Chondrocyte (in vitro differentiated cells): ENCODE measurements at regions not wholly inside any gene's neighbourhood (a gene's known extent, or its start where the extent isn't known, plus 50 kb on each side); places are given as distances from the start of the nearest gene placed in this dataset.

Experiments
- DNase-seq: peaks from one replicate; pipeline ENCODE4 v3.0.0; 2021; ENCODE audit warnings: mixed read lengths, low spot score
- H3K27ac Mint-ChIP-seq: one replicate; pipeline ENCODE4 v1.8.0; 2021; ENCODE audit warnings: mild to moderate bottlenecking, moderate library complexity, mixed read lengths; ENCODE audit not compliant: unreplicated experiment
- H3K27me3 Mint-ChIP-seq: 2 replicates; pipeline ENCODE4 v1.8.0; 2021; ENCODE audit warnings: low read depth, mixed read lengths
- H3K36me3 Mint-ChIP-seq: 2 replicates; pipeline ENCODE4 v1.8.0; 2021; ENCODE audit warnings: low read depth, mixed read lengths
- H3K4me1 Mint-ChIP-seq: 2 replicates; pipeline ENCODE4 v1.8.0; 2021; ENCODE audit warnings: low read depth, mild to moderate bottlenecking, mixed read lengths
- H3K4me3 Mint-ChIP-seq: one replicate; pipeline ENCODE4 v1.8.0; 2021; ENCODE audit warnings: mild to moderate bottlenecking, moderate library complexity, mixed read lengths; ENCODE audit not compliant: unreplicated experiment
- H3K9me3 Mint-ChIP-seq: 2 replicates; pipeline ENCODE4 v1.8.0; 2021; ENCODE audit warnings: low read depth, mixed read lengths
- TF ChIP-seq, protein P1 (sequence below): fragments of 200-600 bp; sonication (generic); IDR thresholded peaks from 2 replicates; pipeline ENCODE4 v1.5.0; 2021; ENCODE audit warnings: antibody characterized with exemption, mild to moderate bottlenecking, moderate library complexity

DNA sequence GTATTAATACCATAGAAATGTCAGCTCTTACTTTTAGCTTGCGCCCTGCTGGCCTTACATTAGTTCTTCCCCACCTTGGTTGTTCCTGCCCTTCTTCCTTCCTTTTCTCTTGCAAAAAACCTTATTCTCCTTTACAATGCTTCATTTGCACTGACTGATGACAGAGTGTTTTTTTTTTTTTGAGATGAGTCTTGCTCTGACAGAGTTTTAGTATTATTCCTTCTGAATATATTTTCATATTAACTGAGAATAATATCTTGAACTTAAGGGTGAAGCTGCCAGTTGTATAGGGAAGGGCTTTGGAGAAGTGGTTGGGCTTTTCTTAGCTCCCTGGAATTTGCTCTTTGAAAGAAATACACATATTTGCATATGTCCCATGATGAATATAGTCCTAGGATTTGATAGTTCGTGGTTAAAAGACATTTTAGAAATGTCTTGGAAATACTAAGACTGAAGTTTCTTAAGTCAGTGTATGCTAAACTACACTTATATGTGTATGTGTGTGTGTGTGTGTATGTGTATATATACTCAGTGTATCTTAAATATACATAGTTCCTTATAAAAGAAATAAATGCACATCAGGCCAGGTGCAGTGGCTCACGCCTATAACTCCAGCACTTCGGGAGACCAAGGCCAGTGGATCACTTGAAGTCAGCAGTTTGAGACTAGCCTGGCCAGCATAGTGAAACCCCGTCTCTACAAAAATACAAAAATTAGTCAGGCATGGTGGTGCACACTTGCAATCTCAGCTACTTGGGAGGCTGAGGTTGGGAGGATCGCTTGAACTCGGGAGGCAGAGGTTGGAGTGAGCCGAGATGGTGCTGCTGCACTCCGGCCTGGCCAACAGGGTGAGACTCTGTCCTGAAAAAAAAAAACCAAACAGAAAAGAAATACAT is 216.1 kb upstream of the MYLIP start:
- TF ChIP-seq, protein P1, sequence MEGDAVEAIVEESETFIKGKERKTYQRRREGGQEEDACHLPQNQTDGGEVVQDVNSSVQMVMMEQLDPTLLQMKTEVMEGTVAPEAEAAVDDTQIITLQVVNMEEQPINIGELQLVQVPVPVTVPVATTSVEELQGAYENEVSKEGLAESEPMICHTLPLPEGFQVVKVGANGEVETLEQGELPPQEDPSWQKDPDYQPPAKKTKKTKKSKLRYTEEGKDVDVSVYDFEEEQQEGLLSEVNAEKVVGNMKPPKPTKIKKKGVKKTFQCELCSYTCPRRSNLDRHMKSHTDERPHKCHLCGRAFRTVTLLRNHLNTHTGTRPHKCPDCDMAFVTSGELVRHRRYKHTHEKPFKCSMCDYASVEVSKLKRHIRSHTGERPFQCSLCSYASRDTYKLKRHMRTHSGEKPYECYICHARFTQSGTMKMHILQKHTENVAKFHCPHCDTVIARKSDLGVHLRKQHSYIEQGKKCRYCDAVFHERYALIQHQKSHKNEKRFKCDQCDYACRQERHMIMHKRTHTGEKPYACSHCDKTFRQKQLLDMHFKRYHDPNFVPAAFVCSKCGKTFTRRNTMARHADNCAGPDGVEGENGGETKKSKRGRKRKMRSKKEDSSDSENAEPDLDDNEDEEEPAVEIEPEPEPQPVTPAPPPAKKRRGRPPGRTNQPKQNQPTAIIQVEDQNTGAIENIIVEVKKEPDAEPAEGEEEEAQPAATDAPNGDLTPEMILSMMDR = no peak
- peaks cover 3% of the 10 kb centered on the region for H3K27me3 Mint-ChIP-seq
- no peaks in the 10 kb centered on the region for H3K36me3 Mint-ChIP-seq
- H3K27ac Mint-ChIP-seq = no peak overlapping the region
- no peaks in the 10 kb centered on the region for H3K9me3 Mint-ChIP-seq
- peaks cover 6% of the 10 kb centered on the region for H3K4me1 Mint-ChIP-seq
- DNase-seq = no peak
- no peak overlapping the region for H3K4me3 Mint-ChIP-seq

DNA sequence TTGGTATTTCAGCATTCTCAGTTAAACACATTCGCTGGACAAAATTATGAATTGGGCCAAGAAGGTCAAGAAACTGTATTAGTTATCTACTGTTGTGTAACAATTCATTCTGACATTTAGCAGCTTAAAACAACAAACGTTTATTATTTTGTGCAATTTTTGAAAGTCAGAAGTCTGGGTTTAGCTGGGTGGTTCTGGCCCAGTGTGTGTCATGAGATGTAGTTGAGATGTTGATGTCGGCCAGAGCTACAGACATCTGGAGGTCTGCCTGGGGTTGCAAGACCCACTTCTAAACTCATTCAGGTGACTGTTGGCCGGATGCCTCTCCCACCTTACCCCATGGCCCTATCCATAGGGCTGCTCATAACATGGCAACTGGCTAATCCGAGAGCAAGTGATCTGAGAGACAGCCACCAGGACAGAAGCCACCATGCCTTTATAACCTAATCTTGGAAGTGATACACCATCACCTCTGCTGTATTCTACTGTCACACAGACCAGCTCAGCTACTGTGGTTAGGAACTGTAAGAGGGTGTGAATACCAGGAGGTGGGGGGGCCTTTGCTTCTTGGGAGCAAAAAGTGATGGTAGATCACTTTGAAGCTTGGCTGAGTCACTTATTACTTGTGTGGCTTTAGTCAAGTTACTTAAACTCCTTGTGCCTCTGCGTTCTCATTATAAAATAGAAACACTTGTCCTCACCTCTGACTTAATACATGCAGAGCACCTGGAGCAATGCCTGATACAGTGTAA is 217.0 kb upstream of the MYLIP start:
- H3K9me3 Mint-ChIP-seq = no peaks in the 10 kb centered on the region

DNA sequence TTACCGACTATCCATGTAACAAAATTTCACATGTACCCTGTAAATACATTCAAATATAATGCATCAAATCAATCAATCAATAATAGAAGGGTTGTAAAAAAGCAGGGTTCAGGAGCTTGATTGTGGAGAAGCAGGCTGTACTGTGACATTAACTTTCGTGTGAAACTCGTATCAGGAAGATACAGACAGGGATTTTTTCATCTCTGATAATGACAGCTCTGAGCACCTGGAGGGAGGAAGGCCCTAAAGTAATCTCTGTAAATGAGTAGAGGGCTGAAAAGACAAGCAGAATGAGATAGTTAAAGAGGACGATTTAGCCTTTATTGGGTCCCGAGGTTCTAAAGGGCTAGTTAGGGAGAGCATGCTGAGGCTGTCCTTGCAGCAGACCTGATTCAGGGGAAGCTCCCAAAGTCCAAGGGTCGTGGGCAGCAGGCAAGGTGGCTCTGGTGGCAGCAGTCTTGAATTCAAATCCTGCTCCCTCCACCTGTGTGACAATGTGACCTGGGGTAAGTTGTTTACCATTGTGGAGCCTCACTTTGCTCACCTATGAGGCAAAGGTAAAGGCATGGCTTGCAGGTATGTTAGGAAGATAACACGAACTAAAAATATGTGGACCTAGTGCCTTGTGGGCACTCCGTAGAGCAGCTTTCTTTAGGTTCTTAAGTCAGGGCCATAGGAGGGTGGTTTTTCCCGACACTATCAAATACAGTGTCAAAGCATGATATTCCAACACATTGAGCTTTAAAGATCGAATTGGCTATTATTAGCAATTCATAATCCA is 219.4 kb upstream of the MYLIP start:
- TF ChIP-seq, protein P1 = no peak
- no peak overlapping the region for H3K27ac Mint-ChIP-seq
- no peaks in the 10 kb centered on the region for H3K9me3 Mint-ChIP-seq
- H3K27me3 Mint-ChIP-seq = peaks cover 3% of the 10 kb centered on the region
- DNase-seq = no peak
- no peak overlapping the region for H3K4me3 Mint-ChIP-seq
- no peaks in the 10 kb centered on the region for H3K36me3 Mint-ChIP-seq
- H3K4me1 Mint-ChIP-seq = peaks cover 11% of the 10 kb centered on the region

More for the DNA sequence above, 217.0 kb upstream of the MYLIP start:
- H3K27ac Mint-ChIP-seq = no peak overlapping the region
- H3K4me3 Mint-ChIP-seq = no peak overlapping the region
- H3K27me3 Mint-ChIP-seq = peaks cover 3% of the 10 kb centered on the region
- no peak for DNase-seq
- TF ChIP-seq, protein P1 = no peak
- peaks cover 6% of the 10 kb centered on the region for H3K4me1 Mint-ChIP-seq
- H3K36me3 Mint-ChIP-seq = no peaks in the 10 kb centered on the region

DNA sequence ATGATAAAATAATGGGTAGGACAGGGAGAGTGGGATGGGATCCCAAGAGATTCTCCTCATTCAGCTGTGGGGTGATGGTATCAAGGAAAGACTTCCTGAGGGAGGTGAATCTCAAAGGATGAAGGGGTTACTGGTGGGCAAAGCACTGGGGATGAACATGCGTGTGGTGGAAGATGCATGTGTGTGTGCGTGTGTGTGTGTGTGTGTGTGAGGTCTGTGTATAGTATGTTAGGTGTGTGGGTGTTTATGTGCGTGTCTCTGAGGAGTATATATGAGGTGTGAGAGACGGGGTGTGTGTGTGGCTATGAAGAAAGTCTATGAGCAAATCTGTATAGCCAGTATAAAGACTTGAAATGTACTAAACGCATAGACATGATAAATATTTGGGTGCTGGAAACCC is 220.0 kb upstream of the MYLIP start:
- no peak for DNase-seq
- peaks cover 11% of the 10 kb centered on the region for H3K4me1 Mint-ChIP-seq
- H3K36me3 Mint-ChIP-seq = no peaks in the 10 kb centered on the region
- H3K27me3 Mint-ChIP-seq = peaks cover 3% of the 10 kb centered on the region
- TF ChIP-seq, protein P1 = no peak
- no peak overlapping the region for H3K27ac Mint-ChIP-seq
- no peak overlapping the region for H3K4me3 Mint-ChIP-seq
- H3K9me3 Mint-ChIP-seq = no peaks in the 10 kb centered on the region
